Esophagus squamous epithelium (tissue), 5 donors: ENCODE measurements at regions not wholly inside any gene's neighbourhood (a gene's known extent, or its start where the extent isn't known, plus 50 kb on each side); places are given as distances from the start of the nearest gene placed in this dataset.

Source experiments
- DNase-seq: peaks from one replicate; lab custom pipeline; 2025; lab: John Stamatoyannopoulos, UW
- H3K27ac ChIP-seq, 4 donors: fragments of 200-600 bp; sonication (generic); one replicate each; pipeline ENCODE4 v1.5.1; 2016 to 2019; ENCODE audit warnings: mild to moderate bottlenecking in 1 of 4
- H3K27me3 ChIP-seq, 4 donors: fragments of 200-600 bp; sonication (generic); 1 replicate in 3 of 4; 2 replicates in 1 of 4; pipeline versions ENCODE4 v1.5.1 to v1.6.0; 2017 to 2021; ENCODE audit warnings: antibody characterized with exemption in 1 of 4
- H3K36me3 ChIP-seq, 3 donors: fragments of 200-600 bp; sonication (generic); one replicate each; pipeline ENCODE4 v1.5.1; 2016 to 2019
- H3K4me1 ChIP-seq, 3 donors: fragments of 200-600 bp; sonication (generic); one replicate each; pipeline ENCODE4 v1.5.1; 2017 to 2019
- H3K4me3 ChIP-seq, 4 donors: fragments of 200-600 bp; sonication (generic); 1 replicate in 3 of 4; 2 replicates in 1 of 4; pipeline ENCODE4 v1.5.1; 2016 to 2019; ENCODE audit warnings: mild to moderate bottlenecking in 2 of 4, moderate library complexity in 1 of 4
- H3K9me3 ChIP-seq, 3 donors: fragments of 200-600 bp; sonication (generic); one replicate each; pipeline ENCODE4 v1.5.1; 2016 to 2019
- CTCF ChIP-seq, 6 experiments: fragments of 450-650 bp in 4 of 6; fragments of 200-600 bp in 2 of 6; sonication (generic) in 2 of 6; IDR thresholded peaks; one replicate each; pipeline ENCODE4 v1.5.1; 2016 to 2019; ENCODE audit warnings: antibody characterized with exemption in 6 of 6, mild to moderate bottlenecking in 4 of 6, moderate library complexity in 4 of 6
- POLR2A ChIP-seq, 4 donors: fragments of 450-650 bp; IDR thresholded peaks; one replicate each; pipeline ENCODE4 v1.6.1; 2017; ENCODE audit warnings: antibody characterized with exemption in 4 of 4, mild to moderate bottlenecking in 4 of 4, moderate library complexity in 3 of 4
- WGBS, 2 donors: methylation state at CpG; one replicate each; pipeline ENCODE4 v1.1.5; 2018; 5-methylcytosine and 5-hydroxymethylcytosine counted together
- intact Hi-C: fragments of 100-400 bp; cut with DNase I; formaldehyde crosslinking; loops from one replicate; pipeline ENCODE4 v1.15.0; 2022
- donor health status: DM: yes; HTN: yes; CAD: no.

GRCh38 chr4:127102361-127102760, 530.4 kb upstream of the INTU start:
- no peak for TF ChIP-seq CTCF (IDR thresholded peaks at IDR 0.05)
- no peak for TF ChIP-seq POLR2A (IDR thresholded peaks at IDR 0.05)
- peaks cover 0 to 10% (median 7%) of the 10 kb centered on the region in 3 donors for H3K9me3 ChIP-seq
- H3K4me1 ChIP-seq = no peaks in the 10 kb centered on the region
- DNase-seq = no peak
- no peaks in the 10 kb centered on the region for H3K36me3 ChIP-seq
- H3K27ac ChIP-seq = no peak overlapping the region
- H3K27me3 ChIP-seq = no peaks in the 10 kb centered on the region
- 30 to 81% methylated on average over 1 of the region's 1 CpG for WGBS, 2 donors
- intact Hi-C loops = no loop called here
- no peak overlapping the region for H3K4me3 ChIP-seq

GRCh38 chr4:127103681-127104115, 529.1 kb upstream of the INTU start:
- H3K9me3 ChIP-seq = peaks cover 0 to 20% (median 7%) of the 10 kb centered on the region in 3 donors
- 68 to 73% methylated on average over 3 of the region's 3 CpGs for WGBS, 2 donors
- H3K27me3 ChIP-seq = no peaks in the 10 kb centered on the region
- no peak overlapping the region for H3K4me3 ChIP-seq
- no peak for DNase-seq
- intact Hi-C loops = no loop called here
- no peaks in the 10 kb centered on the region for H3K4me1 ChIP-seq
- H3K36me3 ChIP-seq = no peaks in the 10 kb centered on the region
- no peak for TF ChIP-seq POLR2A (IDR thresholded peaks at IDR 0.05)
- no peak for TF ChIP-seq CTCF (IDR thresholded peaks at IDR 0.05)
- H3K27ac ChIP-seq = no peak overlapping the region

DNA sequence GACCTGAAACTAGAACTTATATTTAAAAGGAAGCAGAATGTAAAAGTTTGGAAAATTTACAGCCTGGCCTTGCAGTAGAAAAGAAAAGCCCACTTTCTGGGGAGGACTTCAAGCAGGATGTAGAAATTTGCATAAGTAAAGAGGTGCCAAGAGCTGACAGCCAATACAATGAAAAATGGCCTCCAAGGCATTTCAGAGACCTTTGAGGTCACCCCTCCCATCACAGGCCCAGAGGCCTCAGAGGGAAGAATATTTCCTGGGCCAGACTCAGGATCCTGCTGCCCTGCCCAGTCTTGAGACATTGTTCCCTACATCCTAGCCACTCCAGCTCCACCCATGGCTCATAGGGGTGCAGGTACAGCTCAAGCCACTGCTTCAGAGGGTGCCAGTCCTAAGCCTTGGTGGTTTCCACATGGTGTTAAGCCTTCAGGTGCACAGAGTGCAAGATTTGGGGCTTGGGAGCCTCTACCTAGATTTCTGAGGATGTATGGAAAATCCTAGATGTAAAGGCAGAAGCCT, 518.9 kb upstream of the INTU start:
- Histone ChIP-seq H3K4me3 (no peak overlapping the region), H3K27ac (no peak overlapping the region)
- DNase-seq = no peak

DNA sequence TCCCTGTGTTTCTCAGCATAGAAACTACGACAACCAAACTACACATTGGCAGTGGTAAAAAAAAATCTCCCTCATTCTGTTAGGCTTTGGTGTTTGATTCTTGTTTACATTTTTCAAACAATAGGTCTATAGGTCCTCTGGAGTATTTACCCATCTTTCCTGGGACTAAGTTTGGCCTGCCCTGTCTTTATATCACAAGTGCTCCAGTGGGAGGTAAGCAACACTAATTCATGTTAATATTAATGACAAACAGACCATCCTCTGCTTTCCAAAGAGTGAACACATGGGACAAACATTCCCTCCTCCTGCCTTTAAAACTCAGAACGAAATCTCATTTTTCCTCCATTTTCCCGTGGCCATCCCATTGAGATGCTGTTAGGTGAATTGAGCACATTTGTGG, 514.1 kb upstream of the INTU start:
- TF ChIP-seq CTCF (IDR thresholded peaks at IDR 0.05) (no peak), POLR2A (IDR thresholded peaks at IDR 0.05) (no peak)
- intact Hi-C loops = no loop called here
- H3K4me3 ChIP-seq = no peak overlapping the region
- 41 to 42% methylated on average over 3 of the region's 3 CpGs for WGBS, 2 donors
- no peaks in the 10 kb centered on the region for H3K9me3 ChIP-seq
- H3K27ac ChIP-seq = no peak overlapping the region
- no peaks in the 10 kb centered on the region for H3K27me3 ChIP-seq
- no peaks in the 10 kb centered on the region for H3K4me1 ChIP-seq
- no peaks in the 10 kb centered on the region for H3K36me3 ChIP-seq
- DNase-seq = no peak

More for the DNA sequence above, 518.9 kb upstream of the INTU start:
- no peaks in the 10 kb centered on the region for H3K36me3 ChIP-seq
- TF ChIP-seq POLR2A (IDR thresholded peaks at IDR 0.05) = no peak
- TF ChIP-seq CTCF (IDR thresholded peaks at IDR 0.05) = no peak
- H3K4me1 ChIP-seq = no peaks in the 10 kb centered on the region
- H3K9me3 ChIP-seq = peaks cover 0 to 7% (median 0%) of the 10 kb centered on the region in 3 donors
- intact Hi-C loops = no loop called here
- no peaks in the 10 kb centered on the region for H3K27me3 ChIP-seq

DNA sequence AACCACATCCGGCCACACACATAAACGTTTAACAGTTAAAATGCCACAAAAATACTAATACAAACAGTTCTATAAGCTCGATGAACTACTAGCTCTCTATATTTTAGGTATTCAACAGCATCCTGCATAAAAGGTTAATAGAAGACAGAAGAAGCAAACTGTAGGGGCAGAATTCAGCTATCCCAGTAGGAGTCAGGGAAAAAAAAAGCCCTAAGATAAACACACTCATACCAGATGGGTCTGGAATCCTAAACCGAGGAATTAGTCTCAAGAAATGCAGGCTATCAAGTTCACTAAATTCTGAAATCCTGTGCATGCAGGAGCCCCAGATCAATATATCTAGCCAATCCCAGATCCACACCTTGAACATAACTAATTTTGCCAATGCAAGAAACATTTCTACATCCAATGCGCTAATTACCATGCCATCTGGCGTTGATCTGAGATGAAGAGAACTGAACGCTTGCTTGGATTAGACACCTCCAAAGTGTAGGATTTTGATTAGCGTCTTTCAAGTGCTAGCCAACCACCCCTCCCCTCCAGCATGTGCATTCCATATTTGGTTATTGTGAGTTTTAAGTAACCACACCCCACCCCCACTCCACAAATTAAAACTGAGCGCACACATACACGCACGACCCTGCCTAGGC, 512.2 kb upstream of the INTU start:
- Histone ChIP-seq H3K36me3 (no peaks in the 10 kb centered on the region), H3K27me3 (no peaks in the 10 kb centered on the region), H3K27ac (no peak overlapping the region), H3K4me3 (no peak overlapping the region), H3K9me3 (no peaks in the 10 kb centered on the region), H3K4me1 (no peaks in the 10 kb centered on the region)
- no peak for TF ChIP-seq CTCF (IDR thresholded peaks at IDR 0.05)
- TF ChIP-seq POLR2A (IDR thresholded peaks at IDR 0.05) = no peak
- intact Hi-C loops = no loop called here
- no peak for DNase-seq
- WGBS, 2 donors = 73 to 83% methylated on average over 11 of the region's 11 CpGs
